GM12873 (cell line): ENCODE measurements at regions not wholly inside any gene's neighbourhood (a gene's known extent, or its start where the extent isn't known, plus 50 kb on each side); places are given as distances from the start of the nearest gene placed in this dataset.

Source experiments
- CTCF ChIP-seq: IDR thresholded peaks from 2 replicates; pipeline ENCODE4 v1.5.1; 2012; ENCODE audit warnings: low read depth, mild to moderate bottlenecking, moderate library complexity, low read length, control low read depth; ENCODE audit not compliant: insufficient read depth; ENCODE audit errors: missing control alignments

- no peak for TF ChIP-seq CTCF
Measured at GRCh38 chr1:87683196-87683956, 354.7 kb downstream of the LMO4 start.

- TF ChIP-seq CTCF = no peak
Measured at GRCh38 chr1:87684194-87684593, 355.5 kb downstream of the LMO4 start.

GRCh38 chr1:87684713-87685205 is 356.1 kb downstream of the LMO4 start:
- TF ChIP-seq CTCF = no peak

DNA sequence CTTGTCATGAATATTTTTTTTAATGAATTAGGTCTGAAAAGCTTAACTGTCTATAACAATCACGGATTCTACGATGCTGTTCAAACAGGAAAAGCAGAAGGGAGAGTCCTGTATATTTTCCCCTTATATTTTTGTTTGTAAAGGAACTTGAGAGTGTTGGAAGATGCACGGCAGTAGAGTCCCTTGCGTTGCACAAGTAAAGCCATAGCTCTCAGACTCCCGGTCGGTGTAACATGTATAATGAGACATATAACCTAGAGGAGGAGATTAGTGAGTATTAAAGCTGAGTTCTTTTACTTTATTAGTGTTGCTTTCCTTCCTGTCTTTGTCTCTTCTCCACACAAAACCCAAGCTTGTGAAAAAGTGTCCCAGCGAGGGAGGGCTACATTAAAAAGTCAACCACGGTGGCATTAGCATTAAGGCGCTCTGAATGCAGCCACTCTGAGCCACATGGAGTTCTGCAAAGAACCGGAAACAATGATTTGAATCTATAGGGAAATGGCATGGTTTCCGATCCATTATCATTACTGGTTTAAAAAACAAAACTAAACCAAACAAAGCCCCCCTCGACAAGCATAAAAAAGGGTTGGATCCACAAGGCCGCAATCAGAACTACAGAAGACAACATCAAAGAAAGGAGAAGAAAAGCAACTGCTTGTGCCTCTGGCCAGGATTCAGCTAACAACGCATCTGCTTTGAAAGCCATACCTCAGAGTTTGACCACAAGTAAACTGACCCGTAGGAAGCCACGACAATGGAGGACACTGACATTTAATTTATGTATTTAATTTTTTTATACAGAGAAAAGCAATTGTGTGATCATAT is 356.8 kb downstream of the LMO4 start:
- TF ChIP-seq CTCF = no peak

DNA sequence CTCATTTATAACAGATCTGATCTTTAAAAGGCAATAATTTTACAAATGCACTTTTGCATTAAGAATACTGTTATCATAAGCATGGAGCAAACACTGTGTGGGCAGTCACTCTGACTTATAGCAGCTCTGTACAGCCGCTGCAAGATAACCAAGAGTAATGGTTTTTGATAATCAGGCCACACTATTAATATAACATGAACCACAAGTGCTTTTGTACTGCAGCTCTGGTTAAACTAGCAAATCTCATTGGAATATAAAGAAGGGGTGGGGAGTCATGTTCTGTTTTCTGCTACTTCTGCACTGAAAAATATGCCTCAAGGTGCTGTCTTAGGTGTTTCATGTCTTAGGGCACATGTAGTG is 357.4 kb downstream of the LMO4 start:
- no peak for TF ChIP-seq CTCF

DNA sequence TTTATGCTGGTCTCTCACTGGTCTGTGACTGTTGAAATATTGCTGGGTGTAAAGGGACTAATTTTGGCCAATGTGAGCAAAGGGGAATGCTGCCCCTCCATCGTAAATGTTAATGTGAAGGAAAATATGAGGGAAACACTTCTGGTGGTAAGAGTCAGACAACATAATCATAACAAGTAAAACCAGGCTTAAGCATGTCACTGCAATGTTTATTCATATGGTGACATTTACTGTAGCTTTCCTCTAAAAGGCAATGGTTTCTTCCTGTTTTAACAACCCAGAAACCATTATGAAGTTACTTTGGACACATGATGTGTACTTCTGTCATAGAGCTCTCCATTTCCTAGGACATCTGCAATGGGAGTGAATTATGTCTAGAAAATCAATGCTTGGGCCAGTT is 358.0 kb downstream of the LMO4 start:
- no peak for TF ChIP-seq CTCF

GRCh38 chr1:87688136-87688535 is 359.5 kb downstream of the LMO4 start:
- TF ChIP-seq CTCF = no peak
